AG09319 (cell line): ENCODE measurements at regions not wholly inside any gene's neighbourhood (a gene's known extent, or its start where the extent isn't known, plus 50 kb on each side); places are given as distances from the start of the nearest gene placed in this dataset.

Experiments used
- DNase-seq: peaks from one replicate; pipeline ENCODE4 v3.0.0-alpha.2; 2010; ENCODE audit warnings: low read depth; ENCODE audit errors: extremely low read depth
- CTCF ChIP-seq: IDR thresholded peaks from 2 replicates; pipeline ENCODE4 v1.5.1; 2011; ENCODE audit warnings: low read depth, mild to moderate bottlenecking, inconsistent platforms, low read length, moderate library complexity

GRCh38 chr14:84203896-84204295, 1326.0 kb upstream of the FLRT2 start:
- no peak for DNase-seq
- no peak for TF ChIP-seq CTCF

- no peak for DNase-seq
These were observed 1321.5 kb upstream of the FLRT2 start for GRCh38 chr14:84208451-84208850.

GRCh38 chr14:84209031-84209430, 1320.9 kb upstream of the FLRT2 start:
- no peak for DNase-seq
- no peak for TF ChIP-seq CTCF

More at GRCh38 chr14:84208451-84208850, 1321.5 kb upstream of the FLRT2 start:
- no peak for TF ChIP-seq CTCF

- DNase-seq, result no peak
- no peak for TF ChIP-seq CTCF
These were observed 1312.9 kb upstream of the FLRT2 start for GRCh38 chr14:84217066-84217465.

- no peak for TF ChIP-seq CTCF
- no peak for DNase-seq
These were observed 1304.7 kb upstream of the FLRT2 start for GRCh38 chr14:84225268-84225667.

GRCh38 chr14:84228702-84229101, 1301.2 kb upstream of the FLRT2 start:
- DNase-seq, result no peak
- no peak for TF ChIP-seq CTCF

- DNase-seq, result no peak
- TF ChIP-seq CTCF, result no peak
These were observed 1295.7 kb upstream of the FLRT2 start for GRCh38 chr14:84234281-84234680.
